ENCODE measurements at regions not wholly inside any gene's neighbourhood (a gene's known extent, or its start where the extent isn't known, plus 50 kb on each side); places are given as distances from the start of the nearest gene placed in this dataset.

DNA sequence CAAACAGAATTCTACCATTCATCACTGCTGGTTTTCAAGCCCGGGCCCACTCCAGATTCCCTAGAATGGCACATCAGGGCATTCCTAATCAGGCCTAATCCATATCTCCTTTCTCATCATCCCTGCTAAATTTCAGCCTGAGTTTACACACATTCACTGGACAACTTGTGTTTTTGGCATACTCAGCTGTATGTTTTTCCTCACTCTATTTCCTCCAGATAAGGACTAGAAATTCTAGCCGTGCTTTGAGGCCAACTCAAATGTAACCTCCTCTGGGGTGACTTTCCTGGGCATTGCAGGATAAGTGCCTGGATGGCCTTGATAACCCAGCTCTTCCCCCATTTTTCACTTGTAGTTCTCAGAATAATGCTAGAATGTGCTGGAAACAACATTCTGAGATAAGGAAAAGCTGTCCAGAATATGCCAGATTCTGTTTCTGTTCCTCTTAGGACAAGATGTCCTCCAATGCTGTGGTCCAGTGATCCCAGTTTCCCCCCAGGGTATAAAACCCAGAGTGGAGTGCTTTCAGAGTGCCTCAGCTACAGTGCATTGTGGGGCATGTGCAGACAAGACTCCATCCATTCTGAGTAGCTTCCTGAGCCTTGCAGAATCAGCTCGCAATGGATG lies 66.9 kb upstream of the CLDN10 start:
- H3K9me3 ChIP-seq (ENCODE audit: control insufficient read depth in 4 of 4, insufficient read depth in 3 of 4, low read length in 3 of 4): peaks cover 0 to 3% (median 1%) of the 10 kb centered on the region in 4 donors

GRCh38 chr13:95492044-95492801 lies 60.3 kb upstream of the CLDN10 start:
- Histone ChIP-seq H3K4me1 (ENCODE audit: control insufficient read depth in 5 of 5, insufficient read depth in 5 of 5, low read length in 5 of 5) (peaks cover 0 to 1% (median 0%) of the 10 kb centered on the region in 5 donors), H3K27me3 (ENCODE audit: control insufficient read depth in 3 of 3, insufficient read depth in 3 of 3, low read length in 2 of 3) (no peaks in the 10 kb centered on the region), H3K9me3 (ENCODE audit: control insufficient read depth in 4 of 4, insufficient read depth in 3 of 4, low read length in 3 of 4) (peaks cover 0 to 7% (median 2%) of the 10 kb centered on the region in 4 donors), H3K36me3 (ENCODE audit: control insufficient read depth in 4 of 4, insufficient read depth in 4 of 4, low read length in 4 of 4) (no peaks in the 10 kb centered on the region), H3K9ac (ENCODE audit: insufficient read depth in 1 of 2, low read length in 2 of 2) (no peak overlapping the region), H3K4me3 (no peak overlapping the region), H3K27ac (ENCODE audit: low read depth in 1 of 2, low read length in 1 of 2) (no peak overlapping the region)
- TF ChIP-seq, protein P1, sequence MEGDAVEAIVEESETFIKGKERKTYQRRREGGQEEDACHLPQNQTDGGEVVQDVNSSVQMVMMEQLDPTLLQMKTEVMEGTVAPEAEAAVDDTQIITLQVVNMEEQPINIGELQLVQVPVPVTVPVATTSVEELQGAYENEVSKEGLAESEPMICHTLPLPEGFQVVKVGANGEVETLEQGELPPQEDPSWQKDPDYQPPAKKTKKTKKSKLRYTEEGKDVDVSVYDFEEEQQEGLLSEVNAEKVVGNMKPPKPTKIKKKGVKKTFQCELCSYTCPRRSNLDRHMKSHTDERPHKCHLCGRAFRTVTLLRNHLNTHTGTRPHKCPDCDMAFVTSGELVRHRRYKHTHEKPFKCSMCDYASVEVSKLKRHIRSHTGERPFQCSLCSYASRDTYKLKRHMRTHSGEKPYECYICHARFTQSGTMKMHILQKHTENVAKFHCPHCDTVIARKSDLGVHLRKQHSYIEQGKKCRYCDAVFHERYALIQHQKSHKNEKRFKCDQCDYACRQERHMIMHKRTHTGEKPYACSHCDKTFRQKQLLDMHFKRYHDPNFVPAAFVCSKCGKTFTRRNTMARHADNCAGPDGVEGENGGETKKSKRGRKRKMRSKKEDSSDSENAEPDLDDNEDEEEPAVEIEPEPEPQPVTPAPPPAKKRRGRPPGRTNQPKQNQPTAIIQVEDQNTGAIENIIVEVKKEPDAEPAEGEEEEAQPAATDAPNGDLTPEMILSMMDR (IDR thresholded peaks at IDR 0.05; ENCODE audit: control extremely low read depth, extremely low read depth): no peak
- ATAC-seq (ENCODE audit: insufficient read depth, low FRiP score) (no peak), DNase-seq (no peak)
- WGBS, 2 donors: 68% methylated on average over 8 of the region's 8 CpGs

More for the DNA sequence above, 66.9 kb upstream of the CLDN10 start:
- H3K36me3 ChIP-seq (ENCODE audit: control insufficient read depth in 4 of 4, insufficient read depth in 4 of 4, low read length in 4 of 4): no peaks in the 10 kb centered on the region
- peaks cover 0 to 2% (median 0%) of the 10 kb centered on the region in 3 donors for H3K27me3 ChIP-seq (ENCODE audit: control insufficient read depth in 3 of 3, insufficient read depth in 3 of 3, low read length in 2 of 3)
- no peak overlapping the region for H3K9ac ChIP-seq (ENCODE audit: insufficient read depth in 1 of 2, low read length in 2 of 2)
- ATAC-seq (ENCODE audit: insufficient read depth, low FRiP score) (no peak), DNase-seq (no peak)
- peaks cover 0 to 3% (median 0%) of the 10 kb centered on the region in 5 donors for H3K4me1 ChIP-seq (ENCODE audit: control insufficient read depth in 5 of 5, insufficient read depth in 5 of 5, low read length in 5 of 5)
- WGBS, 2 donors: 57 to 58% methylated on average over 3 of the region's 3 CpGs
- H3K4me3 ChIP-seq: no peak overlapping the region
- TF ChIP-seq, protein P1 (IDR thresholded peaks at IDR 0.05; ENCODE audit: control extremely low read depth, extremely low read depth): no peak
- H3K27ac ChIP-seq (ENCODE audit: low read depth in 1 of 2, low read length in 1 of 2): no peak overlapping the region

DNA sequence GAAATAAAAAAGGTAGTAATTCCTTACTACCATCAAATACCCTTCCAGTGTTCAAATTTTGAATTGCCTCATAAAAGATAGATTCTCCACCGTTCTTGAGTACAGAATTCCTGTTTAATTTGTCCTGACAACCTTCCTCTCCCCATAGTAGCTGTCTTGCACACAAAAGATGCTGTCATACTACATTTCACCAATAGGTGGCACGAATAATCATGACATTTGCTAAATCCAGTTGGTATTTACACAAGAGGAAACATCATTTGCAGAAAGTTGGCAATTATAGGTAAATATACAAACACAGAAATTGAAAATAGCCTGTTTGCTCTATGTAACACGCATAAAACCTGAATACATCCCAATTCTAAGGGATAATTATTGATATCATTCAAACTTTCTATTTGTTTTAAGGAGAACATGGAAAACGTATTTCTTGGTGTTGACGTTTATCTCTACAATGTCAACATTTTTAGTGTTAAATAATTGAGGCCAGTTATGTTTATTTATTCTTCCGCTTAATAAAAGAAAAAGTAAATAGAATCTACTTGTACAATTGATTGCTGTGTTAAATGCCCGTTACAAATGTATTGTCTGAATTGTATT lies 58.3 kb upstream of the CLDN10 start:
- Histone ChIP-seq H3K9me3 (ENCODE audit: control insufficient read depth in 4 of 4, insufficient read depth in 3 of 4, low read length in 3 of 4) (peaks cover 0 to 7% (median 2%) of the 10 kb centered on the region in 4 donors), H3K4me3 (no peak overlapping the region), H3K27me3 (ENCODE audit: control insufficient read depth in 3 of 3, insufficient read depth in 3 of 3, low read length in 2 of 3) (no peaks in the 10 kb centered on the region), H3K4me1 (ENCODE audit: control insufficient read depth in 5 of 5, insufficient read depth in 5 of 5, low read length in 5 of 5) (peaks cover 0 to 6% (median 2%) of the 10 kb centered on the region in 5 donors), H3K36me3 (ENCODE audit: control insufficient read depth in 4 of 4, insufficient read depth in 4 of 4, low read length in 4 of 4) (no peaks in the 10 kb centered on the region), H3K27ac (ENCODE audit: low read depth in 1 of 2, low read length in 1 of 2) (no peak overlapping the region), H3K9ac (ENCODE audit: insufficient read depth in 1 of 2, low read length in 2 of 2) (no peak overlapping the region)
- 39 to 48% methylated on average over 7 of the region's 7 CpGs for WGBS, 2 donors
- TF ChIP-seq, protein P1 (IDR thresholded peaks at IDR 0.05; ENCODE audit: control extremely low read depth, extremely low read depth): no peak
- DNase-seq (peak in 2 of 3 donors; percentile 69 to 76), ATAC-seq (ENCODE audit: insufficient read depth, low FRiP score) (peak; percentile 69)
